ENCODE measurements at regions not wholly inside any gene's neighbourhood (a gene's known extent, or its start where the extent isn't known, plus 50 kb on each side); places are given as distances from the start of the nearest gene placed in this dataset.

DNA sequence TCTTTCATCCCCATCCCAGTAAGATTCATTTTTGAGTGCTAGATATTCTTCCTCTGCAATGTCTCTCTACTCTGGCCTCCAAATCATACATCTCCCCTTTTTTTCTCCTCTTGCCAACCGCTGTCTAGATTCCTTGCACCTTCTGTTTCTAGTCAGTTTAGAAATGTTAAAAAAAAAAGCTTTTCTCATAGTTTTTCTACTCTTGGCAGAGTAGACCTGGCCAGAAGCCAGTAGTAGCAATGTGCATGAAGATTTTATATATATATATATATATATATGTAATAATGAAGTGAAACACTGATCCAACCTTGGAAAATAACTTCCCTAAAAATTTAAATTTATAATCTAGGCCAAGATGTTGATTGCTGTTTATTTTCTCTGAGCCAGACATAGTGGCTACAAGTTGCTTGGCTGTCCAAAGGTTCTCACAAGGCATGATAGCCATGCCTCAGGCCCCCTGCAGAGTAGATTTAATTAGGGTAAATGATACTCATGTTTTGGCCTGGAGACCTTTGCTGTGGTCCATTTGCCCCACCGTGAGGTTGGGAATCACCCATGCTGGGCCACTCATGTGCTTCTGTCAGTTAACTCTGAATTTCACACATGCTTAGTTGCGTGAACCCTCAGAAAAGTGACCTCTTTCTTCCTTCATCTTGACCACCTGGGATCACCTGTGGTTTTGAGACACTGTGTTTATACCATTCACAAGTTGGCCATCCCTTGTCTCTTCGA is 103.4 kb upstream of the KCNE2 start:
- DNase-seq (ENCODE audit: insufficient read length) (no peak), FAIRE-seq (no peak)
- TF ChIP-seq POLR2AphosphoS5 (IDR thresholded peaks at IDR 0.05; ENCODE audit: low read depth, low read length) (no peak), TAF1 (IDR thresholded peaks at IDR 0.05; ENCODE audit: borderline replicate concordance, low read depth, low read length) (no peak), POLR2A (IDR thresholded peaks at IDR 0.05; ENCODE audit: low read depth, low read length) (no peak)

GRCh38 chr21:34261841-34262468 is 101.9 kb upstream of the KCNE2 start:
- FAIRE-seq (no peak), DNase-seq (ENCODE audit: insufficient read length) (no peak)
- TF ChIP-seq POLR2A (IDR thresholded peaks at IDR 0.05; ENCODE audit: low read depth, low read length), result no peak

- FAIRE-seq, result no peak
- TF ChIP-seq POLR2A (IDR thresholded peaks at IDR 0.05; ENCODE audit: low read depth, low read length), result no peak
- TF ChIP-seq POLR2AphosphoS5 (IDR thresholded peaks at IDR 0.05; ENCODE audit: low read depth, low read length), result no peak
- no peak for TF ChIP-seq TAF1 (IDR thresholded peaks at IDR 0.05; ENCODE audit: borderline replicate concordance, low read depth, low read length)
Measured at GRCh38 chr21:34262469-34262845, 101.3 kb upstream of the KCNE2 start.

DNA sequence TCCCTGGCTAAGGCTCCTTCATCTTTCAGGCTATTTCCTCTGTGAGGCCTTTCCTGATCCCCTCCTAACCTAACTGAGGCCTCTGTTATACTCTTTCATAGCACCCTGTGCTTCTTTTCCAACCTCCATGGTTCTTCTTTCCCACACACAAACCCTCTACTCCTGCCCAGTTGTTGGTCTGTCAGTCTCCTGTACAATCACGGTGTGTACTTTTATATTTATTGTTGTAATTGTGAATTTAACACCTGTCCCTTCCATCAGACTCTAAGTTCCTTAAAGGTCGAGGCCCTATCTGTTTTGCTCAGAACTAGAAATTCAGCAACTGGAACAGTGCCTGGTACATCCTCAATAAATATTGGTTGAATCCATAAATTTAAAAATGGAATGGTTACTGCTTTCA is 100.2 kb upstream of the KCNE2 start:
- TF ChIP-seq POLR2A (IDR thresholded peaks at IDR 0.05; ENCODE audit: low read depth, low read length) (no peak), POLR2AphosphoS5 (IDR thresholded peaks at IDR 0.05; ENCODE audit: low read depth, low read length) (no peak), TAF1 (IDR thresholded peaks at IDR 0.05; ENCODE audit: borderline replicate concordance, low read depth, low read length) (no peak)
- FAIRE-seq (no peak), DNase-seq (ENCODE audit: insufficient read length) (no peak)

More at GRCh38 chr21:34262469-34262845, 101.3 kb upstream of the KCNE2 start:
- no peak for DNase-seq (ENCODE audit: insufficient read length)

DNA sequence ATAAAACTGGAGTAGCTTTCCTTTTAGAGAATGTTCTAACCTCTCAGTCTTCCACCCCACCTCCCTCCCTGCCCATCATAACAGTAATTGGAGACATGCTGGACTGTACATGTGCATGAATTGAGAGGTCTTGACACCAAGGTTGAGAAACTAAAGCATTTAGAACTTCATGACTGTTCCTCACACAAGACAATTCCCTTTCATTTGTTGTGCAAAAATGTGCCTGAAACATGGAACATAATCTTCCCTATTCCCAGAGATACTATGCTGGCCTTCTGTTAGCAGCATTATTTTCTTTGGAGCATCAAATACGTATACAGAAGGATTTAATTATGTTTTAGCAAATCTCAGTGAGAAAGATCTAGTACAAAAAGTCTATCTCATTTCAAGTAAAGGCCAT is 97.5 kb upstream of the KCNE2 start:
- no peak for DNase-seq (ENCODE audit: insufficient read length)

GRCh38 chr21:34268493-34268892 is 95.3 kb upstream of the KCNE2 start:
- no peak for FAIRE-seq
- no peak for TF ChIP-seq POLR2AphosphoS5 (IDR thresholded peaks at IDR 0.05; ENCODE audit: low read depth, low read length)
- TF ChIP-seq TAF1 (IDR thresholded peaks at IDR 0.05; ENCODE audit: borderline replicate concordance, low read depth, low read length), result no peak
- no peak for TF ChIP-seq POLR2A (IDR thresholded peaks at IDR 0.05; ENCODE audit: low read depth, low read length)
- DNase-seq (ENCODE audit: insufficient read length), result no peak

More for the DNA sequence above, 97.5 kb upstream of the KCNE2 start:
- no peak for TF ChIP-seq TAF1 (IDR thresholded peaks at IDR 0.05; ENCODE audit: borderline replicate concordance, low read depth, low read length)
- no peak for TF ChIP-seq POLR2AphosphoS5 (IDR thresholded peaks at IDR 0.05; ENCODE audit: low read depth, low read length)
- no peak for TF ChIP-seq POLR2A (IDR thresholded peaks at IDR 0.05; ENCODE audit: low read depth, low read length)
- FAIRE-seq, result no peak

DNA sequence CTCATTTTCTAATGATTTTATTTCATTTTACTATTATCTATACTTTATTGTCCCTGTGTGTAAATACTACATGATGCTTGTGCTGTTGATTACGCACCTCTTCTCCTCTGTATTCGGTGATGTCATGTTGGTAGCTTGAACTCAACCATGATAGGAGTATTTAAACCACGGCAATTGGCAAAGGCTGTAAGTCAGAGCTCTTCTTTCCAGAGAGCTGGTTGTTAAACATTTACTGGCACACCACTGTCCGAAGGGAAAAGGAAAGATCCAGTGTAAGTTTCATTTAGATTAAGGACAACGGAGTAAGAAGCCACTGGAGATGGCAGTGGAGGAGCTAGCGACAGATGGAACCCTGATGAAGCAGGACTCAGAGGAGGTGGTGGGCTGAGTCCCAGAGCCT is 93.4 kb upstream of the KCNE2 start:
- DNase-seq (ENCODE audit: insufficient read length) (no peak), FAIRE-seq (no peak)
- TF ChIP-seq TAF1 (IDR thresholded peaks at IDR 0.05; ENCODE audit: borderline replicate concordance, low read depth, low read length), result no peak
- no peak for TF ChIP-seq POLR2AphosphoS5 (IDR thresholded peaks at IDR 0.05; ENCODE audit: low read depth, low read length)
- no peak for TF ChIP-seq POLR2A (IDR thresholded peaks at IDR 0.05; ENCODE audit: low read depth, low read length)

GRCh38 chr21:34271189-34271851 is 92.5 kb upstream of the KCNE2 start:
- no peak for TF ChIP-seq TAF1 (IDR thresholded peaks at IDR 0.05; ENCODE audit: borderline replicate concordance, low read depth, low read length)
- no peak for FAIRE-seq
- DNase-seq (ENCODE audit: insufficient read length), result no peak

- no peak for DNase-seq (ENCODE audit: insufficient read length)
- no peak for FAIRE-seq
- TF ChIP-seq POLR2A (IDR thresholded peaks at IDR 0.05; ENCODE audit: low read depth, low read length), result no peak
- no peak for TF ChIP-seq POLR2AphosphoS5 (IDR thresholded peaks at IDR 0.05; ENCODE audit: low read depth, low read length)
- no peak for TF ChIP-seq TAF1 (IDR thresholded peaks at IDR 0.05; ENCODE audit: borderline replicate concordance, low read depth, low read length)
Measured at GRCh38 chr21:34272321-34272720, 91.5 kb upstream of the KCNE2 start.

DNA sequence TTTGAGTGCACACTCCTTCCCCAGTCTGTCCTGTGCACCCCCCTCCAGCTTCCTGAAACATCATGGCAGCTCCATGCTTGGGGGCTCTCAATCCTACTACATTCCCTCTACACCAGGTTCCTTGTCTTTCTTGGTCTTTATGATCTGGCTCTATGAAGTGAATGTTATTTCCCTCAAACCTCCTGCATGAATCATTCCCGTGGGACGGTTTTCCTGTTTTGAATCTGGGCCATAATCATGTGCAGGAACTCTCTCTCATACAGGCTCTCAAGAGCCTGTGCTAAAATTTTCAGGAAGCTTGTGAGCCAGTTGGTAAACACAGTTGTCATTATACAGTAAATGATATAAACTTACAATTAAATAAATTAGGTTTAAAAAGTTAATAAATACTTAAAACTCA is 89.8 kb upstream of the KCNE2 start:
- no peak for DNase-seq (ENCODE audit: insufficient read length)

GRCh38 chr21:34276711-34277425 is 86.9 kb upstream of the KCNE2 start:
- no peak for FAIRE-seq
- DNase-seq (ENCODE audit: insufficient read length), result peak; percentile 6
- TF ChIP-seq TAF1 (IDR thresholded peaks at IDR 0.05; ENCODE audit: borderline replicate concordance, low read depth, low read length), result no peak
- no peak for TF ChIP-seq POLR2AphosphoS5 (IDR thresholded peaks at IDR 0.05; ENCODE audit: low read depth, low read length)
- no peak for TF ChIP-seq POLR2A (IDR thresholded peaks at IDR 0.05; ENCODE audit: low read depth, low read length)

More for the DNA sequence above, 89.8 kb upstream of the KCNE2 start:
- TF ChIP-seq TAF1 (IDR thresholded peaks at IDR 0.05; ENCODE audit: borderline replicate concordance, low read depth, low read length) (no peak), POLR2A (IDR thresholded peaks at IDR 0.05; ENCODE audit: low read depth, low read length) (no peak), POLR2AphosphoS5 (IDR thresholded peaks at IDR 0.05; ENCODE audit: low read depth, low read length) (no peak)
- no peak for FAIRE-seq

Measured in GM12892 (cell line).